ENCODE measurements at regions not wholly inside any gene's neighbourhood (a gene's known extent, or its start where the extent isn't known, plus 50 kb on each side); places are given as distances from the start of the nearest gene placed in this dataset.

DNA sequence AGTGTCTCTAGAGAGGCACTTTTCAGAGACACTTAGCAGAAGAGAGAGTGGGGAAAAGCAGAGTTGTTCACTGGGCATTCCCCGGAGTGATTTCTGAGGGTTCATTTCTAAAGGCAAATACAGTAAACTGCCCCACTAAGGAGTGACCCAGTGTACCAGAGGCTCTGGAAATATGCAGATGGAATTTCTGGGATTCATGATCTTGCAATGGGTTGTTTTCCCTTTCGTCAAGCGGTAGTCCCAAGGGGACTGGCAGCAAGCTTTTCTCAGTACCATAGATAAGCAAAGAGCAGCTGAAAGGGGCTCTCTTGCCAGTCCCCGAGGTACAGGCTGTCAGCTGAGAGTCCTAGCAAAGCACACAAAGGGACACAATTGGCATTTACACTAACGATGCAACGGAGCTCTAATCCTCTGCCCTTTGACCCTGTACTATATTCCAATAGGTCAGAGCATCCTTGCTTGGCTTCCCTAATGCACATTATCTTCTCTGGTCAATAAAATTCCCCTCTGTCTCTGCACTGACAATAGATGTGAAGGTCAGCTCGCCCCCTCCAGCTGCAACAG, 155.6 kb downstream of the SEMA6D start:
- TF ChIP-seq, protein P1, sequence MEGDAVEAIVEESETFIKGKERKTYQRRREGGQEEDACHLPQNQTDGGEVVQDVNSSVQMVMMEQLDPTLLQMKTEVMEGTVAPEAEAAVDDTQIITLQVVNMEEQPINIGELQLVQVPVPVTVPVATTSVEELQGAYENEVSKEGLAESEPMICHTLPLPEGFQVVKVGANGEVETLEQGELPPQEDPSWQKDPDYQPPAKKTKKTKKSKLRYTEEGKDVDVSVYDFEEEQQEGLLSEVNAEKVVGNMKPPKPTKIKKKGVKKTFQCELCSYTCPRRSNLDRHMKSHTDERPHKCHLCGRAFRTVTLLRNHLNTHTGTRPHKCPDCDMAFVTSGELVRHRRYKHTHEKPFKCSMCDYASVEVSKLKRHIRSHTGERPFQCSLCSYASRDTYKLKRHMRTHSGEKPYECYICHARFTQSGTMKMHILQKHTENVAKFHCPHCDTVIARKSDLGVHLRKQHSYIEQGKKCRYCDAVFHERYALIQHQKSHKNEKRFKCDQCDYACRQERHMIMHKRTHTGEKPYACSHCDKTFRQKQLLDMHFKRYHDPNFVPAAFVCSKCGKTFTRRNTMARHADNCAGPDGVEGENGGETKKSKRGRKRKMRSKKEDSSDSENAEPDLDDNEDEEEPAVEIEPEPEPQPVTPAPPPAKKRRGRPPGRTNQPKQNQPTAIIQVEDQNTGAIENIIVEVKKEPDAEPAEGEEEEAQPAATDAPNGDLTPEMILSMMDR (IDR thresholded peaks at IDR 0.05; ENCODE audit: poor library complexity), result no peak
- no peak for TF ChIP-seq EZH2phosphoT487 (IDR thresholded peaks at IDR 0.05; ENCODE audit: low read depth, severe bottlenecking, unreplicated experiment)
